Liver (tissue), 3 donors: ENCODE measurements at regions not wholly inside any gene's neighbourhood (a gene's known extent, or its start where the extent isn't known, plus 50 kb on each side); places are given as distances from the start of the nearest gene placed in this dataset.

ENCODE experiments used
- CTCF ChIP-seq: fragments of 150-350 bp; IDR thresholded peaks from 2 replicates; pipeline ENCODE4 v1.5.1; 2017; ENCODE audit warnings: improper control_type of control experiment, low read depth, low read length; ENCODE audit not compliant: missing input control
- JUND ChIP-seq, 2 donors: IDR thresholded peaks; 2 replicates each; pipeline ENCODE4 v1.6.1; 2016; ENCODE audit warnings: antibody characterized with exemption in 2 of 2
- RAD21 ChIP-seq, 2 donors: IDR thresholded peaks; 2 replicates each; pipeline ENCODE4 v1.6.1; 2016; ENCODE audit warnings: antibody characterized with exemption in 2 of 2, mild to moderate bottlenecking in 2 of 2
- TF ChIP-seq, protein P1 (sequence below): IDR thresholded peaks from 2 replicates; pipeline ENCODE4 v1.6.1; 2016; ENCODE audit warnings: antibody characterized with exemption
- TF ChIP-seq, protein P2 (sequence below): IDR thresholded peaks from 2 replicates; pipeline ENCODE4 v1.6.1; 2016; ENCODE audit warnings: antibody characterized with exemption, mild to moderate bottlenecking
- TF ChIP-seq, protein P3 (sequence below): IDR thresholded peaks from 2 replicates; pipeline ENCODE4 v1.6.1; 2016; ENCODE audit warnings: antibody characterized with exemption
- TF ChIP-seq, protein P4 (sequence below): IDR thresholded peaks from 2 replicates; pipeline ENCODE4 v1.6.1; 2016; ENCODE audit warnings: antibody characterized with exemption
- donor health status: healthy.
- donor health status: healthy.

DNA sequence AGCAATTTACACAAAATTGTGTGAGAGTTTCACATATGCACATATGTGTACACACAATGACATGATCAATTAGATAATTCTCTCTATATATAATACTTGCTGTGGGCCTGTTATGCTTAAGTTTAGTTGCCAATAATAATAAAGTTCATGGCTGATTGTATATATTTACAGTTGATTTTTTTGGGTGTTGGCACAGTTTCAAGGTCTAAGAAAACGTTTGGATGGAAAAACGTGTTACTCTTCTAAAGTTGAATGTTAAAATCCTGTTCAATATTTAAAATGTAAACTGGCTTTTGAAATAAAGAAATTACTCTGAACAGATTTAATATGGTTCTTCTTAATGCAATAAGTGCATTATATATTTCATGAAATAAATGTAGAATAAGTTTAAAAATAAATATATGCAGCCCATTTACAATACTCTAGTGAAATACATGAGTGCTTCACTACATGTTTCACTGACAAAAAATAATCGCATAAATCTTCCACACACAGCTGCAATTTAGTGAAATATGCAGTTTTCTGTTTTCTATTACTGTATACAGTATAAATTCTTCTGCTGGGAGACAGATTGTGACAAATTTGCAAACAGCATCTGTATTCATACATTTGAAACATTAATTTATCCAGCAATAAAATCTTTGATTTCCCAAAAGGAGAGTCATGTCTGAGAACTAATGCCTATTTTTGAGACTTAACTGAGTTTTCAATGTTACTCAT is 586.9 kb upstream of the KLHL1 start:
- TF ChIP-seq, protein P1, sequence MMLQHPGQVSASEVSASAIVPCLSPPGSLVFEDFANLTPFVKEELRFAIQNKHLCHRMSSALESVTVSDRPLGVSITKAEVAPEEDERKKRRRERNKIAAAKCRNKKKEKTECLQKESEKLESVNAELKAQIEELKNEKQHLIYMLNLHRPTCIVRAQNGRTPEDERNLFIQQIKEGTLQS, result no peak
- TF ChIP-seq, protein P2, sequence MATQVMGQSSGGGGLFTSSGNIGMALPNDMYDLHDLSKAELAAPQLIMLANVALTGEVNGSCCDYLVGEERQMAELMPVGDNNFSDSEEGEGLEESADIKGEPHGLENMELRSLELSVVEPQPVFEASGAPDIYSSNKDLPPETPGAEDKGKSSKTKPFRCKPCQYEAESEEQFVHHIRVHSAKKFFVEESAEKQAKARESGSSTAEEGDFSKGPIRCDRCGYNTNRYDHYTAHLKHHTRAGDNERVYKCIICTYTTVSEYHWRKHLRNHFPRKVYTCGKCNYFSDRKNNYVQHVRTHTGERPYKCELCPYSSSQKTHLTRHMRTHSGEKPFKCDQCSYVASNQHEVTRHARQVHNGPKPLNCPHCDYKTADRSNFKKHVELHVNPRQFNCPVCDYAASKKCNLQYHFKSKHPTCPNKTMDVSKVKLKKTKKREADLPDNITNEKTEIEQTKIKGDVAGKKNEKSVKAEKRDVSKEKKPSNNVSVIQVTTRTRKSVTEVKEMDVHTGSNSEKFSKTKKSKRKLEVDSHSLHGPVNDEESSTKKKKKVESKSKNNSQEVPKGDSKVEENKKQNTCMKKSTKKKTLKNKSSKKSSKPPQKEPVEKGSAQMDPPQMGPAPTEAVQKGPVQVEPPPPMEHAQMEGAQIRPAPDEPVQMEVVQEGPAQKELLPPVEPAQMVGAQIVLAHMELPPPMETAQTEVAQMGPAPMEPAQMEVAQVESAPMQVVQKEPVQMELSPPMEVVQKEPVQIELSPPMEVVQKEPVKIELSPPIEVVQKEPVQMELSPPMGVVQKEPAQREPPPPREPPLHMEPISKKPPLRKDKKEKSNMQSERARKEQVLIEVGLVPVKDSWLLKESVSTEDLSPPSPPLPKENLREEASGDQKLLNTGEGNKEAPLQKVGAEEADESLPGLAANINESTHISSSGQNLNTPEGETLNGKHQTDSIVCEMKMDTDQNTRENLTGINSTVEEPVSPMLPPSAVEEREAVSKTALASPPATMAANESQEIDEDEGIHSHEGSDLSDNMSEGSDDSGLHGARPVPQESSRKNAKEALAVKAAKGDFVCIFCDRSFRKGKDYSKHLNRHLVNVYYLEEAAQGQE, result no peak
- no peak for TF ChIP-seq CTCF
- TF ChIP-seq, protein P3, sequence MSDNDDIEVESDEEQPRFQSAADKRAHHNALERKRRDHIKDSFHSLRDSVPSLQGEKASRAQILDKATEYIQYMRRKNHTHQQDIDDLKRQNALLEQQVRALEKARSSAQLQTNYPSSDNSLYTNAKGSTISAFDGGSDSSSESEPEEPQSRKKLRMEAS, result no peak
- no peak for TF ChIP-seq JUND (IDR thresholded peaks at IDR 0.05)
- no peak for TF ChIP-seq RAD21 (IDR thresholded peaks at IDR 0.05)
- TF ChIP-seq, protein P4, sequence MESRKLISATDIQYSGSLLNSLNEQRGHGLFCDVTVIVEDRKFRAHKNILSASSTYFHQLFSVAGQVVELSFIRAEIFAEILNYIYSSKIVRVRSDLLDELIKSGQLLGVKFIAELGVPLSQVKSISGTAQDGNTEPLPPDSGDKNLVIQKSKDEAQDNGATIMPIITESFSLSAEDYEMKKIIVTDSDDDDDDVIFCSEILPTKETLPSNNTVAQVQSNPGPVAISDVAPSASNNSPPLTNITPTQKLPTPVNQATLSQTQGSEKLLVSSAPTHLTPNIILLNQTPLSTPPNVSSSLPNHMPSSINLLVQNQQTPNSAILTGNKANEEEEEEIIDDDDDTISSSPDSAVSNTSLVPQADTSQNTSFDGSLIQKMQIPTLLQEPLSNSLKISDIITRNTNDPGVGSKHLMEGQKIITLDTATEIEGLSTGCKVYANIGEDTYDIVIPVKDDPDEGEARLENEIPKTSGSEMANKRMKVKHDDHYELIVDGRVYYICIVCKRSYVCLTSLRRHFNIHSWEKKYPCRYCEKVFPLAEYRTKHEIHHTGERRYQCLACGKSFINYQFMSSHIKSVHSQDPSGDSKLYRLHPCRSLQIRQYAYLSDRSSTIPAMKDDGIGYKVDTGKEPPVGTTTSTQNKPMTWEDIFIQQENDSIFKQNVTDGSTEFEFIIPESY, result no peak
